ENCODE measurements at regions not wholly inside any gene's neighbourhood (a gene's known extent, or its start where the extent isn't known, plus 50 kb on each side); places are given as distances from the start of the nearest gene placed in this dataset.

GRCh38 chr11:28505232-28505631 is 397.0 kb downstream of the METTL15 start:
- H3K27ac ChIP-seq (ENCODE audit: low read length), result no peak overlapping the region
- ChIA-PET POLR2A (no interaction called here), CTCF (no interaction called here)
- no TSS peak for BruUV-seq (replicated peaks)
- DNase-seq (ENCODE audit: low read depth, low spot score), result no peak
- TF ChIP-seq CTCF (IDR thresholded peaks at IDR 0.05) (no peak), POLR2AphosphoS5 (IDR thresholded peaks at IDR 0.05; ENCODE audit: low read depth, low read length) (no peak), REST (IDR thresholded peaks at IDR 0.05; ENCODE audit: insufficient read depth in 1 of 2, low read depth in 2 of 2, low read length in 1 of 2) (no peak), TCF7L2 (IDR thresholded peaks at IDR 0.05; ENCODE audit: low read depth, low read length) (no peak), SIN3A (IDR thresholded peaks at IDR 0.05; ENCODE audit: borderline replicate concordance, insufficient read depth, low read depth, low read length) (no peak)
- H3K4me1 ChIP-seq (ENCODE audit: control insufficient read depth, insufficient read depth, low read length), result no peaks in the 10 kb centered on the region
- no peaks in the 10 kb centered on the region for H3K9me3 ChIP-seq (ENCODE audit: control insufficient read depth, insufficient read depth, low read depth, low read length)
- H3K4me3 ChIP-seq (ENCODE audit: low read depth in 2 of 2, low read length in 2 of 2), result no peak overlapping the region
- in situ Hi-C loops (cut with HindIII; ENCODE audit: low pct_unique_long_range_greater_than_20kb, low sequenced_read_pairs) (no loop called here), intact Hi-C loops (cut with micrococcal nuclease; ENCODE audit: unreplicated experiment) (no loop called here)
- H3K36me3 ChIP-seq (ENCODE audit: control insufficient read depth, insufficient read depth, low read length), result no peaks in the 10 kb centered on the region
- no peaks in the 10 kb centered on the region for H3K27me3 ChIP-seq (ENCODE audit: control insufficient read depth, insufficient read depth, low read length)
- ATAC-seq, result no peak

- TF ChIP-seq CTCF (IDR thresholded peaks at IDR 0.05), result no peak
- no peak for TF ChIP-seq TCF7L2 (IDR thresholded peaks at IDR 0.05; ENCODE audit: low read depth, low read length)
- TF ChIP-seq SIN3A (IDR thresholded peaks at IDR 0.05; ENCODE audit: borderline replicate concordance, insufficient read depth, low read depth, low read length), result no peak
- TF ChIP-seq REST (IDR thresholded peaks at IDR 0.05; ENCODE audit: insufficient read depth in 1 of 2, low read depth in 2 of 2, low read length in 1 of 2), result no peak
- no peak for TF ChIP-seq POLR2AphosphoS5 (IDR thresholded peaks at IDR 0.05; ENCODE audit: low read depth, low read length)
- no peaks in the 10 kb centered on the region for H3K9me3 ChIP-seq (ENCODE audit: control insufficient read depth, insufficient read depth, low read depth, low read length)
- H3K4me3 ChIP-seq (ENCODE audit: low read depth in 2 of 2, low read length in 2 of 2), result no peak overlapping the region
- POLR2A ChIA-PET, result no interaction called here
- ATAC-seq (no peak), DNase-seq (ENCODE audit: low read depth, low spot score) (no peak)
- no TSS peak for BruUV-seq (replicated peaks)
- H3K4me1 ChIP-seq (ENCODE audit: control insufficient read depth, insufficient read depth, low read length), result no peaks in the 10 kb centered on the region
- in situ Hi-C loops (cut with HindIII; ENCODE audit: low pct_unique_long_range_greater_than_20kb, low sequenced_read_pairs) (no loop called here), intact Hi-C loops (cut with micrococcal nuclease; ENCODE audit: unreplicated experiment) (no loop called here)
- no peaks in the 10 kb centered on the region for H3K36me3 ChIP-seq (ENCODE audit: control insufficient read depth, insufficient read depth, low read length)
- CTCF ChIA-PET, result no interaction called here
- H3K27ac ChIP-seq (ENCODE audit: low read length), result no peak overlapping the region
- no peaks in the 10 kb centered on the region for H3K27me3 ChIP-seq (ENCODE audit: control insufficient read depth, insufficient read depth, low read length)
Measured at GRCh38 chr11:28504555-28505110, 396.4 kb downstream of the METTL15 start.
